ENCODE measurements at regions not wholly inside any gene's neighbourhood (a gene's known extent, or its start where the extent isn't known, plus 50 kb on each side); places are given as distances from the start of the nearest gene placed in this dataset.

GRCh38 chr14:49959822-49960408, 67.0 kb downstream of the ARF6 start:
- TF ChIP-seq CTCF (IDR thresholded peaks at IDR 0.05) (no peak), POLR2AphosphoS5 (IDR thresholded peaks at IDR 0.05) (peak; percentile 20)

Data from prostate gland (tissue), 2 donors.